Right cardiac atrium (tissue), 5 donors: ENCODE measurements at regions not wholly inside any gene's neighbourhood (a gene's known extent, or its start where the extent isn't known, plus 50 kb on each side); places are given as distances from the start of the nearest gene placed in this dataset.
"Not testable (repeated sequence)": the region's sequence is repeated elsewhere in the genome, so short reads cannot be mapped to it uniquely, and the experiment has no call there.

Experiments
- ATAC-seq, 2 donors: fragments of 200-7000 bp; cut with Tn5 transposase; one replicate each; pipeline versions ENCODE4 v1.8.0 to v1.9.1; 2020; ENCODE audit warnings: moderate library complexity in 2 of 2, mild to moderate bottlenecking in 1 of 2
- DNase-seq, 3 donors: peaks; one replicate each; pipeline ENCODE4 v3.0.0-alpha.2; 2020
- H3K27ac ChIP-seq: one replicate; pipeline ENCODE4 v1.5.1; 2013; ENCODE audit warnings: mild to moderate bottlenecking, low read length, control low read depth, moderate library complexity
- H3K27me3 ChIP-seq: one replicate; pipeline ENCODE4 v1.6.1; 2013; ENCODE audit not compliant: control insufficient read depth, insufficient read depth
- H3K4me1 ChIP-seq: one replicate; pipeline ENCODE4 v1.6.1; 2013; ENCODE audit warnings: low read length; ENCODE audit not compliant: control insufficient read depth, insufficient read depth
- H3K4me3 ChIP-seq: one replicate; pipeline ENCODE4 v1.5.1; 2013; ENCODE audit warnings: low read length, control low read depth
- H3K9me3 ChIP-seq: one replicate; pipeline ENCODE4 v1.6.1; 2013; ENCODE audit warnings: low read length; ENCODE audit not compliant: control insufficient read depth
- WGBS: extraction: QIAGEN DNeasy Blood & Tissue Kit; methylation state at CpG from one replicate; pipeline ENCODE4 v1.1.7; 2013; 5-methylcytosine and 5-hydroxymethylcytosine counted together
- intact Hi-C, 4 donors: fragments of 100-400 bp; cut with DNase I; formaldehyde crosslinking; loops; one replicate each; pipeline versions ENCODE4 v1.11.0 to v1.14.0; 2022 to 2023
- donor health status: healthy with polysubstance abuse.
- donor health status: DM: no; HTN: yes; CAD: no.
- donor health status: DM: no; HTN: no; CAD: no.
- donor health status: DM: no; HTN: yes; CAD: no; lungs with severe emphysema.
- donor health status: DM: yes; HTN: yes; CAD: no.

GRCh38 chr4:111323916-111324315, 701.0 kb upstream of the PITX2 start:
- H3K4me1 ChIP-seq: no peaks in the 10 kb centered on the region
- intact Hi-C loops: no loop called here

GRCh38 chr4:111326450-111326849, 703.6 kb upstream of the PITX2 start:
- intact Hi-C loops: no loop called here
- Histone ChIP-seq H3K9me3 (no peaks in the 10 kb centered on the region), H3K27ac (no peak overlapping the region), H3K4me1 (no peaks in the 10 kb centered on the region), H3K27me3 (no peaks in the 10 kb centered on the region), H3K4me3 (no peak overlapping the region)
- DNase-seq (no peak), ATAC-seq (no peak)
- 83% methylated on average over 1 of the region's 1 CpG for WGBS

More at GRCh38 chr4:111323916-111324315, 701.0 kb upstream of the PITX2 start:
- ATAC-seq: no peak
- Histone ChIP-seq H3K27ac (no peak overlapping the region), H3K27me3 (no peaks in the 10 kb centered on the region), H3K4me3 (no peak overlapping the region), H3K9me3 (no peaks in the 10 kb centered on the region)
- DNase-seq: no peak
- 64% methylated on average over 3 of the region's 3 CpGs for WGBS

- DNase-seq (no peak), ATAC-seq (no peak)
- Histone ChIP-seq H3K9me3 (no peaks in the 10 kb centered on the region), H3K27ac (no peak overlapping the region), H3K4me1 (no peaks in the 10 kb centered on the region), H3K4me3 (no peak overlapping the region), H3K27me3 (no peaks in the 10 kb centered on the region)
- 44% methylated on average over 2 of the region's 2 CpGs for WGBS
- intact Hi-C loops: no loop called here
Observed at GRCh38 chr4:111330786-111331185, 707.9 kb upstream of the PITX2 start.

- no peak for DNase-seq
- H3K27ac ChIP-seq: no peak overlapping the region
- H3K4me1 ChIP-seq: no peaks in the 10 kb centered on the region
- ATAC-seq: no peak
- no peaks in the 10 kb centered on the region for H3K9me3 ChIP-seq
- intact Hi-C loops: no loop called here
- H3K27me3 ChIP-seq: no peaks in the 10 kb centered on the region
- no peak overlapping the region for H3K4me3 ChIP-seq
Observed at GRCh38 chr4:111334361-111334760, 711.5 kb upstream of the PITX2 start.

- H3K4me3 ChIP-seq, intact Hi-C loops, H3K9me3 ChIP-seq, H3K27ac ChIP-seq, ATAC-seq, H3K27me3 ChIP-seq, H3K4me1 ChIP-seq: not testable (repeated sequence)
- DNase-seq: peak in 1 of 3 donors; percentile 24
- WGBS: 76% methylated on average over 18 of the region's 18 CpGs
Observed at GRCh38 chr4:111337186-111337876, 714.5 kb upstream of the PITX2 start.

- no peak overlapping the region for H3K27ac ChIP-seq
- no peak for DNase-seq
- no peaks in the 10 kb centered on the region for H3K9me3 ChIP-seq
- H3K4me3 ChIP-seq: no peak overlapping the region
- no peak for ATAC-seq
- 85% methylated on average over 2 of the region's 2 CpGs for WGBS
- H3K27me3 ChIP-seq: no peaks in the 10 kb centered on the region
- no peaks in the 10 kb centered on the region for H3K4me1 ChIP-seq
- intact Hi-C loops: no loop called here
Observed at GRCh38 chr4:111359602-111360001, 736.7 kb upstream of the PITX2 start.

GRCh38 chr4:111360906-111361305, 738.0 kb upstream of the PITX2 start:
- intact Hi-C loops: no loop called here
- no peak for ATAC-seq
- WGBS: 69% methylated on average over 1 of the region's 1 CpG
- DNase-seq: no peak
- H3K4me1 ChIP-seq: no peaks in the 10 kb centered on the region
- no peaks in the 10 kb centered on the region for H3K9me3 ChIP-seq
- H3K27ac ChIP-seq: no peak overlapping the region
- no peaks in the 10 kb centered on the region for H3K27me3 ChIP-seq
- no peak overlapping the region for H3K4me3 ChIP-seq

- DNase-seq (peak in 1 of 3 donors; percentile 18), ATAC-seq (peak in 1 of 2 donors; percentile 47)
- Histone ChIP-seq H3K4me1 (no peaks in the 10 kb centered on the region), H3K9me3 (no peaks in the 10 kb centered on the region), H3K27me3 (no peaks in the 10 kb centered on the region), H3K27ac (no peak overlapping the region), H3K4me3 (no peak overlapping the region)
- intact Hi-C loops: no loop called here
- WGBS: 72% methylated on average over 1 of the region's 1 CpG
Observed at GRCh38 chr4:111362941-111363361, 740.1 kb upstream of the PITX2 start.

- H3K27me3 ChIP-seq, intact Hi-C loops, H3K4me3 ChIP-seq, ATAC-seq, H3K27ac ChIP-seq, H3K4me1 ChIP-seq, DNase-seq, H3K9me3 ChIP-seq: not testable (repeated sequence)
- 92% methylated on average over 14 of the region's 14 CpGs for WGBS
Observed at GRCh38 chr4:111377880-111378279, 755.0 kb upstream of the PITX2 start.

- Histone ChIP-seq H3K4me1 (no peaks in the 10 kb centered on the region), H3K27me3 (no peaks in the 10 kb centered on the region), H3K9me3 (no peaks in the 10 kb centered on the region), H3K27ac (no peak overlapping the region), H3K4me3 (no peak overlapping the region)
- DNase-seq: no peak
- 77% methylated on average over 1 of the region's 1 CpG for WGBS
- intact Hi-C loops: no loop called here
- no peak for ATAC-seq
Observed at GRCh38 chr4:111388561-111388960, 756.7 kb upstream of the FAM241A start.

GRCh38 chr4:111391829-111392228, 753.4 kb upstream of the FAM241A start:
- intact Hi-C loops: no loop called here
- 54% methylated on average over 6 of the region's 6 CpGs for whole genome bisulfite sequencing
- H3K4me3 ChIP-seq: no peak overlapping the region

GRCh38 chr4:111393781-111394180, 751.5 kb upstream of the FAM241A start:
- no peaks in the 10 kb centered on the region for H3K4me1 ChIP-seq
- H3K27me3 ChIP-seq: no peaks in the 10 kb centered on the region
- H3K9me3 ChIP-seq: no peaks in the 10 kb centered on the region
- H3K4me3 ChIP-seq: no peak overlapping the region
- WGBS: 62% methylated on average over 1 of the region's 1 CpG
- DNase-seq: no peak
- intact Hi-C loops: no loop called here
- ATAC-seq: no peak
- no peak overlapping the region for H3K27ac ChIP-seq

More at GRCh38 chr4:111391829-111392228, 753.4 kb upstream of the FAM241A start:
- Histone ChIP-seq H3K27ac (no peak overlapping the region), H3K27me3 (no peaks in the 10 kb centered on the region), H3K4me1 (no peaks in the 10 kb centered on the region), H3K9me3 (no peaks in the 10 kb centered on the region)
- DNase-seq: no peak
- ATAC-seq: no peak
